HCT116 (cell line): ENCODE measurements at regions not wholly inside any gene's neighbourhood (a gene's known extent, or its start where the extent isn't known, plus 50 kb on each side); places are given as distances from the start of the nearest gene placed in this dataset.

ENCODE experiments used
- ATAC-seq: fragments of 200-7000 bp; cut with Tn5 transposase; 2 replicates; pipeline ENCODE4 v1.9.1; 2020; ENCODE audit warnings: mild to moderate bottlenecking, moderate library complexity
- BruUV-seq: library from RNA; stranded (reverse); fragments of 400-500 nt; replicated peaks from 2 replicates; lab custom pipeline; 2021; lab: Mats Ljungman, UMichigan
- CTCF ChIA-PET: fragments of 300-600 bp; sonication (Branson Sonifier 250); formaldehyde crosslinking; loops from one replicate; lab custom pipeline; 2021; ENCODE audit warnings: antibody characterized with exemption; lab: Charles Lee
- POLR2A ChIA-PET: fragments of 300-600, 350-600 bp; sonication (Branson Sonifier 250); formaldehyde crosslinking; loops from one replicate; lab custom pipeline; 2021; ENCODE audit warnings: antibody characterized with exemption; lab: Charles Lee
- RAD21 ChIA-PET, 2 experiments: fragments of 300-600 bp; sonication (Branson Sonifier 250); formaldehyde crosslinking; loops; one replicate each; lab custom pipeline; 2023; ENCODE audit warnings: low total read pairs in 2 of 2; ENCODE audit not compliant: uncharacterized antibody in 2 of 2, unreplicated experiment in 2 of 2, low non-redundant PET in 1 of 2; lab: Charles Lee
- DNase-seq: peaks from one replicate; pipeline ENCODE4 v3.0.0-alpha.2; 2010; ENCODE audit warnings: low read depth, low spot score
- H2AFZ ChIP-seq: fragments of 200-600 bp; shearing (Covaris generic), sonication (generic); 2 replicates; pipeline ENCODE4 v1.6.1; 2017; ENCODE audit warnings: low read depth, mixed run types, mixed read lengths, antibody characterized with exemption, low read length; ENCODE audit not compliant: poor library complexity, severe bottlenecking
- H3K27ac ChIP-seq: 2 replicates; pipeline ENCODE4 v1.5.1; 2012; ENCODE audit warnings: low read depth, low read length
- H3K27me3 ChIP-seq: fragments of 200-600 bp; sonication (generic); 2 replicates; pipeline ENCODE4 v1.6.1; 2016; ENCODE audit warnings: mixed run types, low read length, mixed read lengths; ENCODE audit not compliant: insufficient read depth
- H3K36me3 ChIP-seq, 2 experiments: fragments of 200-500 bp in 1 of 2; fragments of 200-600 bp in 1 of 2; sonication (Bioruptor generic) in 1 of 2; sonication (generic) in 1 of 2; 2 replicates each; pipeline versions ENCODE4 v1.5.1 to v1.6.1; 2014 to 2016; ENCODE audit warnings: low read length in 2 of 2, inconsistent platforms in 1 of 2, mixed read lengths in 1 of 2, mixed run types in 1 of 2; ENCODE audit not compliant: insufficient read depth in 2 of 2, control insufficient read depth in 1 of 2
- H3K4me1 ChIP-seq, 2 experiments: fragments of 200-600 bp in 1 of 2; sonication (generic) in 1 of 2; 2 replicates each; pipeline versions ENCODE4 v1.5.1 to v1.6.1; 2012 to 2017; ENCODE audit warnings: low read length in 2 of 2, inconsistent platforms in 1 of 2, mild to moderate bottlenecking in 1 of 2, mixed read lengths in 1 of 2, mixed run types in 1 of 2, moderate library complexity in 1 of 2; ENCODE audit not compliant: insufficient read depth in 2 of 2, control insufficient read depth in 1 of 2
- H3K4me2 ChIP-seq: fragments of 200-600 bp; sonication (generic); 2 replicates; pipeline ENCODE4 v1.6.1; 2017; ENCODE audit warnings: mixed run types, low read length, mixed read lengths
- H3K4me3 ChIP-seq, 2 experiments: fragments of 200-600 bp in 1 of 2; sonication (generic) in 1 of 2; replicated peaks in 1 of 2; 2 replicates each; pipeline ENCODE4 v1.5.1; 2011 to 2016; ENCODE audit warnings: low read length in 2 of 2, control low read depth in 1 of 2, low read depth in 1 of 2, mild to moderate bottlenecking in 1 of 2, mixed read lengths in 1 of 2, mixed run types in 1 of 2
- H3K79me2 ChIP-seq: fragments of 200-600 bp; sonication (generic); 2 replicates; pipeline ENCODE4 v1.6.1; 2017; ENCODE audit warnings: mild to moderate bottlenecking, mixed run types, low read length, moderate library complexity, mixed read lengths; ENCODE audit not compliant: insufficient read depth
- H3K9ac ChIP-seq: fragments of 200-600 bp; sonication (generic); 2 replicates; pipeline ENCODE4 v1.6.1; 2016; ENCODE audit warnings: low read length, mixed read lengths
- H3K9me2 ChIP-seq: fragments of 200-600 bp; sonication (generic), shearing (Covaris generic); 2 replicates; pipeline ENCODE4 v1.6.1; 2017; ENCODE audit warnings: mixed run types, mild to moderate bottlenecking, moderate library complexity; ENCODE audit not compliant: insufficient read depth
- H3K9me3 ChIP-seq, 2 experiments: fragments of 200-500 bp in 1 of 2; fragments of 200-600 bp in 1 of 2; sonication (Bioruptor generic) in 1 of 2; sonication (generic) in 1 of 2; 2 replicates each; pipeline ENCODE4 v1.6.1; 2014 to 2017; ENCODE audit warnings: low read length in 2 of 2, mixed read lengths in 2 of 2, inconsistent platforms in 1 of 2, low read depth in 1 of 2, mild to moderate bottlenecking in 1 of 2, mixed run types in 1 of 2, moderate library complexity in 1 of 2; ENCODE audit not compliant: control insufficient read depth in 1 of 2, insufficient read depth in 1 of 2
- H4K20me1 ChIP-seq: fragments of 200-600 bp; sonication (generic), shearing (Covaris generic); 2 replicates; pipeline ENCODE4 v1.6.1; 2017; ENCODE audit warnings: mixed run types, mild to moderate bottlenecking, moderate library complexity; ENCODE audit not compliant: insufficient read depth
- ATF3 ChIP-seq: IDR thresholded peaks from 2 replicates; pipeline ENCODE4 v1.6.1; 2012
- EGR1 ChIP-seq: IDR thresholded peaks from 2 replicates; pipeline ENCODE4 v1.6.1; 2012; ENCODE audit warnings: low read depth
- ELF1 ChIP-seq: IDR thresholded peaks from 2 replicates; pipeline ENCODE4 v1.6.1; 2012; ENCODE audit warnings: low read depth, borderline replicate concordance
- EZH2 ChIP-seq: fragments of 200-600 bp; sonication (generic); IDR thresholded peaks from 2 replicates; pipeline ENCODE4 v1.6.1; 2017; ENCODE audit warnings: antibody characterized with exemption, mixed run types
- EZH2phosphoT487 ChIP-seq: fragments of 200-600 bp; IDR thresholded peaks from 2 replicates; pipeline ENCODE4 v1.6.1; 2018; ENCODE audit warnings: antibody characterized with exemption, borderline replicate concordance
- FOSL1 ChIP-seq: IDR thresholded peaks from 2 replicates; pipeline ENCODE4 v1.6.1; 2012; ENCODE audit warnings: low read depth
- MAX ChIP-seq: IDR thresholded peaks from 2 replicates; pipeline ENCODE4 v1.6.1; 2012
- RAD21 ChIP-seq: IDR thresholded peaks from 2 replicates; pipeline ENCODE4 v1.6.1; 2012; ENCODE audit warnings: low read depth, mild to moderate bottlenecking
- SP1 ChIP-seq: IDR thresholded peaks from 2 replicates; pipeline ENCODE4 v1.6.1; 2012; ENCODE audit warnings: low read depth
- SRF ChIP-seq: IDR thresholded peaks from 2 replicates; pipeline ENCODE4 v1.6.1; 2012; ENCODE audit warnings: low read depth
- ZBTB33 ChIP-seq: IDR thresholded peaks from 2 replicates; pipeline ENCODE4 v1.6.1; 2011; ENCODE audit warnings: mild to moderate bottlenecking, low read length, moderate library complexity; ENCODE audit not compliant: insufficient replicate concordance; ENCODE audit errors: extremely low read depth
- ZNF274 ChIP-seq: fragments of 200-500 bp; sonication (Bioruptor generic); IDR thresholded peaks from 2 replicates; pipeline ENCODE4 v1.6.1; 2014; ENCODE audit warnings: mild to moderate bottlenecking, low read depth, low read length, inconsistent platforms
- intact Hi-C: fragments of 100-400 bp; cut with micrococcal nuclease; formaldehyde crosslinking; loops from 2 replicates; pipeline ENCODE4 v1.10.0; 2022

- POLR2A ChIA-PET, result no interaction called here
- no peaks in the 10 kb centered on the region for H4K20me1 ChIP-seq
- intact Hi-C loops, result no loop called here
- ATAC-seq (no peak), DNase-seq (no peak)
- H3K36me3 ChIP-seq, result no peaks in the 10 kb centered on the region
- H3K9ac ChIP-seq, result no peak overlapping the region
- CTCF ChIA-PET, result no interaction called here
- no peaks in the 10 kb centered on the region for H3K9me3 ChIP-seq
- H3K27me3 ChIP-seq, result no peaks in the 10 kb centered on the region
- no peak overlapping the region for H3K27ac ChIP-seq
- RAD21 ChIA-PET, result no interaction called here
- H2AFZ ChIP-seq, result no peak overlapping the region
- no peak overlapping the region for H3K4me3 ChIP-seq
- no peaks in the 10 kb centered on the region for H3K9me2 ChIP-seq
- peaks cover 0 to 25% of the 10 kb centered on the region in 2 experiments; a peak in 2 of 4 replicates for H3K4me1 ChIP-seq
- H3K79me2 ChIP-seq, result no peaks in the 10 kb centered on the region
- TF ChIP-seq ZNF274 (no peak), EZH2phosphoT487 (no peak), EGR1 (no peak), ELF1 (no peak), EZH2 (no peak), FOSL1 (no peak), SP1 (no peak), ATF3 (no peak), RAD21 (no peak), MAX (no peak)
- H3K4me2 ChIP-seq, result no peak overlapping the region
- BruUV-seq, result no TSS peak
Observed at GRCh38 chr5:115432691-115433090, 111.9 kb downstream of the FEM1C start.

GRCh38 chr5:115431116-115431515, 113.5 kb downstream of the FEM1C start:
- ChIA-PET POLR2A (no interaction called here), CTCF (interaction anchor here (1.5 kb wide), 1 partner anchor 141 kb away, joined by 4 read pairs; no protein-coding TSS in a partner anchor), RAD21 (no interaction called here)
- Histone ChIP-seq H3K9me3 (no peaks in the 10 kb centered on the region), H3K27me3 (no peaks in the 10 kb centered on the region), H3K9me2 (no peaks in the 10 kb centered on the region), H3K9ac (no peak overlapping the region), H3K27ac (no peak overlapping the region), H3K4me2 (no peak overlapping the region), H2AFZ (no peak overlapping the region), H3K79me2 (no peaks in the 10 kb centered on the region), H3K36me3 (no peaks in the 10 kb centered on the region), H3K4me1 (peaks cover 0 to 25% of the 10 kb centered on the region in 2 experiments; a peak in 2 of 4 replicates), H4K20me1 (no peaks in the 10 kb centered on the region), H3K4me3 (no peak overlapping the region)
- ATAC-seq, result no peak
- intact Hi-C loops, result no loop called here
- no peak for DNase-seq
- BruUV-seq, result no TSS peak
- no peak for TF ChIP-seq ZBTB33
- TF ChIP-seq SRF, result no peak
- TF ChIP-seq RAD21, result no peak
